PC-3 (cell line): ENCODE measurements at regions not wholly inside any gene's neighbourhood (a gene's known extent, or its start where the extent isn't known, plus 50 kb on each side); places are given as distances from the start of the nearest gene placed in this dataset.

Source experiments
- EZH2 ChIP-seq: fragments of 300-600 bp; sonication (generic); IDR thresholded peaks from one replicate; pipeline ENCODE4 v1.6.1; 2017; ENCODE audit warnings: antibody characterized with exemption, mild to moderate bottlenecking, low read length; ENCODE audit not compliant: unreplicated experiment
- TF ChIP-seq, protein P1 (sequence below): fragments of 300-600 bp; sonication (generic); conservative IDR thresholded peaks from 2 replicates; pipeline ENCODE4 v1.5.1; 2017; ENCODE audit warnings: antibody characterized with exemption, low read depth, mild to moderate bottlenecking, low read length

DNA sequence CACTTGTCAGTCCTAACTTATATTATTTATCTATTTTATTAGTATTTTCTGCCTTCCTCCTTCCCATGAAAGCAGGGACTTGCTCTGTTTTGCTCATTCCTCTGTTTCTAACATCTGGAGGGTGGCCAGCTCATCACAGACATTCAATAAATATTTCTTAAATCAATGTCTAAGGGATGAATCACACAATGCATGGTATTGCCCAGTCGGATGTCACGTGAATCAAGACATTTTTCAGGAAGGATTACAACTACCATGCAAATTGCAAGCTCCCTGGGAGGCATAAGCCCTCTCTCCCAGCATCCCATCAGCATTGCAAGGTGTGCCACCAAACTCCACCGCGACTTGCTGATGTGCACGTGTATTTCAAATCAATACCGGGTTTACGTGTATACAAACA, 146.6 kb upstream of the RNF32 start:
- TF ChIP-seq EZH2, result no peak
- TF ChIP-seq, protein P1, sequence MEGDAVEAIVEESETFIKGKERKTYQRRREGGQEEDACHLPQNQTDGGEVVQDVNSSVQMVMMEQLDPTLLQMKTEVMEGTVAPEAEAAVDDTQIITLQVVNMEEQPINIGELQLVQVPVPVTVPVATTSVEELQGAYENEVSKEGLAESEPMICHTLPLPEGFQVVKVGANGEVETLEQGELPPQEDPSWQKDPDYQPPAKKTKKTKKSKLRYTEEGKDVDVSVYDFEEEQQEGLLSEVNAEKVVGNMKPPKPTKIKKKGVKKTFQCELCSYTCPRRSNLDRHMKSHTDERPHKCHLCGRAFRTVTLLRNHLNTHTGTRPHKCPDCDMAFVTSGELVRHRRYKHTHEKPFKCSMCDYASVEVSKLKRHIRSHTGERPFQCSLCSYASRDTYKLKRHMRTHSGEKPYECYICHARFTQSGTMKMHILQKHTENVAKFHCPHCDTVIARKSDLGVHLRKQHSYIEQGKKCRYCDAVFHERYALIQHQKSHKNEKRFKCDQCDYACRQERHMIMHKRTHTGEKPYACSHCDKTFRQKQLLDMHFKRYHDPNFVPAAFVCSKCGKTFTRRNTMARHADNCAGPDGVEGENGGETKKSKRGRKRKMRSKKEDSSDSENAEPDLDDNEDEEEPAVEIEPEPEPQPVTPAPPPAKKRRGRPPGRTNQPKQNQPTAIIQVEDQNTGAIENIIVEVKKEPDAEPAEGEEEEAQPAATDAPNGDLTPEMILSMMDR, result no peak
